Right cardiac atrium (tissue), 5 donors: ENCODE measurements at regions not wholly inside any gene's neighbourhood (a gene's known extent, or its start where the extent isn't known, plus 50 kb on each side); places are given as distances from the start of the nearest gene placed in this dataset.

ENCODE experiments used
- ATAC-seq, 2 donors: fragments of 200-7000 bp; cut with Tn5 transposase; one replicate each; pipeline versions ENCODE4 v1.8.0 to v1.9.1; 2020; ENCODE audit warnings: moderate library complexity in 2 of 2, mild to moderate bottlenecking in 1 of 2
- DNase-seq, 3 donors: peaks; one replicate each; pipeline ENCODE4 v3.0.0-alpha.2; 2020
- H3K27ac ChIP-seq: one replicate; pipeline ENCODE4 v1.5.1; 2013; ENCODE audit warnings: mild to moderate bottlenecking, low read length, control low read depth, moderate library complexity
- H3K27me3 ChIP-seq: one replicate; pipeline ENCODE4 v1.6.1; 2013; ENCODE audit not compliant: control insufficient read depth, insufficient read depth
- H3K4me1 ChIP-seq: one replicate; pipeline ENCODE4 v1.6.1; 2013; ENCODE audit warnings: low read length; ENCODE audit not compliant: control insufficient read depth, insufficient read depth
- H3K4me3 ChIP-seq: one replicate; pipeline ENCODE4 v1.5.1; 2013; ENCODE audit warnings: low read length, control low read depth
- H3K9me3 ChIP-seq: one replicate; pipeline ENCODE4 v1.6.1; 2013; ENCODE audit warnings: low read length; ENCODE audit not compliant: control insufficient read depth
- WGBS: extraction: QIAGEN DNeasy Blood & Tissue Kit; methylation state at CpG from one replicate; pipeline ENCODE4 v1.1.7; 2013; 5-methylcytosine and 5-hydroxymethylcytosine counted together
- intact Hi-C, 4 donors: fragments of 100-400 bp; cut with DNase I; formaldehyde crosslinking; loops; one replicate each; pipeline versions ENCODE4 v1.11.0 to v1.14.0; 2022 to 2023
- donor health status: healthy with polysubstance abuse.
- donor health status: DM: no; HTN: yes; CAD: no.
- donor health status: DM: no; HTN: no; CAD: no.
- donor health status: DM: no; HTN: yes; CAD: no; lungs with severe emphysema.
- donor health status: DM: yes; HTN: yes; CAD: no.

- Histone ChIP-seq H3K27me3 (no peaks in the 10 kb centered on the region), H3K4me1 (no peaks in the 10 kb centered on the region), H3K27ac (no peak overlapping the region), H3K9me3 (no peaks in the 10 kb centered on the region), H3K4me3 (no peak overlapping the region)
- 10% methylated on average over 3 of the region's 3 CpGs for WGBS
- intact Hi-C loops, result no loop called here
- DNase-seq (no peak), ATAC-seq (peak in 1 of 2 donors; percentile 55)
Measured at GRCh38 chr10:61612450-61612849, 50.3 kb upstream of the CABCOCO1 start.

GRCh38 chr10:61612009-61612408 is 50.7 kb upstream of the CABCOCO1 start:
- Histone ChIP-seq H3K27me3 (no peaks in the 10 kb centered on the region), H3K4me3 (no peak overlapping the region), H3K4me1 (no peaks in the 10 kb centered on the region), H3K27ac (no peak overlapping the region), H3K9me3 (no peaks in the 10 kb centered on the region)
- ATAC-seq (no peak), DNase-seq (peak; percentile 40 to 67 (median 55))
- WGBS, result 22% methylated on average over 2 of the region's 2 CpGs
- intact Hi-C loops, result no loop called here

GRCh38 chr10:61609701-61610100 is 53.0 kb upstream of the CABCOCO1 start:
- WGBS, result 90% methylated on average over 1 of the region's 1 CpG
- no peak for ATAC-seq
- intact Hi-C loops, result no loop called here

GRCh38 chr10:61608255-61609033 is 54.3 kb upstream of the CABCOCO1 start:
- ATAC-seq (no peak), DNase-seq (no peak)
- no peaks in the 10 kb centered on the region for H3K27me3 ChIP-seq
- H3K4me1 ChIP-seq, result no peaks in the 10 kb centered on the region
- H3K9me3 ChIP-seq, result no peaks in the 10 kb centered on the region
- H3K4me3 ChIP-seq, result no peak overlapping the region
- intact Hi-C loops, result no loop called here
- 85% methylated on average over 8 of the region's 8 CpGs for WGBS
- no peak overlapping the region for H3K27ac ChIP-seq

More at GRCh38 chr10:61609701-61610100, 53.0 kb upstream of the CABCOCO1 start:
- Histone ChIP-seq H3K27ac (no peak overlapping the region), H3K4me1 (no peaks in the 10 kb centered on the region), H3K9me3 (no peaks in the 10 kb centered on the region), H3K4me3 (no peak overlapping the region), H3K27me3 (no peaks in the 10 kb centered on the region)
- no peak for DNase-seq

- ATAC-seq, result no peak
- intact Hi-C loops, result no loop called here
- Histone ChIP-seq H3K4me1 (no peaks in the 10 kb centered on the region), H3K27me3 (no peaks in the 10 kb centered on the region), H3K27ac (no peak overlapping the region), H3K9me3 (no peaks in the 10 kb centered on the region), H3K4me3 (no peak overlapping the region)
- 86% methylated on average over 5 of the region's 5 CpGs for WGBS
- DNase-seq, result no peak
Measured at GRCh38 chr10:61606959-61607907, 55.5 kb upstream of the CABCOCO1 start.

- intact Hi-C loops, result no loop called here
- ATAC-seq (no peak), DNase-seq (no peak)
- Histone ChIP-seq H3K27me3 (no peaks in the 10 kb centered on the region), H3K27ac (no peak overlapping the region), H3K9me3 (no peaks in the 10 kb centered on the region), H3K4me1 (no peaks in the 10 kb centered on the region), H3K4me3 (no peak overlapping the region)
- WGBS, result 95% methylated on average over 1 of the region's 1 CpG
Measured at GRCh38 chr10:61605221-61605620, 57.5 kb upstream of the CABCOCO1 start.

- WGBS, result 63% methylated on average over 1 of the region's 1 CpG
- ATAC-seq (no peak), DNase-seq (no peak)
- no peak overlapping the region for H3K27ac ChIP-seq
- no peaks in the 10 kb centered on the region for H3K4me1 ChIP-seq
- no peak overlapping the region for H3K4me3 ChIP-seq
- no peaks in the 10 kb centered on the region for H3K9me3 ChIP-seq
- intact Hi-C loops, result no loop called here
- H3K27me3 ChIP-seq, result no peaks in the 10 kb centered on the region
Measured at GRCh38 chr10:61600399-61600798, 62.3 kb upstream of the CABCOCO1 start.

GRCh38 chr10:61594430-61594829 is 68.3 kb upstream of the CABCOCO1 start:
- H3K4me3 ChIP-seq, result no peak overlapping the region
- no peak for DNase-seq
- WGBS, result 96% methylated on average over 1 of the region's 1 CpG
- no peaks in the 10 kb centered on the region for H3K4me1 ChIP-seq
- ATAC-seq, result no peak
- H3K27ac ChIP-seq, result no peak overlapping the region
- no peaks in the 10 kb centered on the region for H3K27me3 ChIP-seq
- intact Hi-C loops, result no loop called here
- H3K9me3 ChIP-seq, result no peaks in the 10 kb centered on the region

- 75% methylated on average over 2 of the region's 2 CpGs for WGBS
- no peak for ATAC-seq
- intact Hi-C loops, result no loop called here
Measured at GRCh38 chr10:61592581-61592980, 70.1 kb upstream of the CABCOCO1 start.

GRCh38 chr10:61589547-61590243 is 73.0 kb upstream of the CABCOCO1 start:
- ATAC-seq (no peak), DNase-seq (peak in 1 of 3 donors; percentile 6)
- Histone ChIP-seq H3K4me3 (no peak overlapping the region), H3K9me3 (no peaks in the 10 kb centered on the region), H3K27ac (no peak overlapping the region), H3K4me1 (no peaks in the 10 kb centered on the region), H3K27me3 (no peaks in the 10 kb centered on the region)
- 63% methylated on average over 5 of the region's 5 CpGs for WGBS
- intact Hi-C loops, result no loop called here

More at GRCh38 chr10:61592581-61592980, 70.1 kb upstream of the CABCOCO1 start:
- no peaks in the 10 kb centered on the region for H3K27me3 ChIP-seq
- H3K27ac ChIP-seq, result no peak overlapping the region
- no peaks in the 10 kb centered on the region for H3K4me1 ChIP-seq
- H3K9me3 ChIP-seq, result no peaks in the 10 kb centered on the region
- H3K4me3 ChIP-seq, result no peak overlapping the region
- DNase-seq, result no peak
